ENCODE measurements at regions not wholly inside any gene's neighbourhood (a gene's known extent, or its start where the extent isn't known, plus 50 kb on each side); places are given as distances from the start of the nearest gene placed in this dataset.

- TF ChIP-seq IRF2 (CRISPR knock-in tag; IDR thresholded peaks at IDR 0.05; ENCODE audit: borderline replicate concordance, low read depth) (no peak), ATF1 (CRISPR knock-in tag; IDR thresholded peaks at IDR 0.05) (no peak), RELA (CRISPR knock-in tag; IDR thresholded peaks at IDR 0.05; ENCODE audit: borderline replicate concordance) (no peak), ZNF317 (CRISPR knock-in tag; IDR thresholded peaks at IDR 0.05; ENCODE audit: borderline replicate concordance, low read depth) (no peak), FOXP1 (CRISPR knock-in tag; IDR thresholded peaks at IDR 0.05; ENCODE audit: borderline replicate concordance) (no peak), ETV6 (CRISPR knock-in tag; IDR thresholded peaks at IDR 0.05) (no peak)
These were observed 683.1 kb upstream of the RAB6C start (continued) for GRCh38 chr2:129296396-129296795.

- ChIA-PET POLR2A (no interaction called here), CTCF (interaction anchor here (0.7 to 1.4 kb wide), 4 partner anchors 103 to 560 kb away, joined by 3 to 8 read pairs (median 4); no protein-coding TSS in a partner anchor)
- ATAC-seq (no peak), DNase-seq (ENCODE audit: low spot score) (no peak)
- Mint-ChIP-seq H3K27me3 (ENCODE audit: low read depth) (no peaks in the 10 kb centered on the region; the same call in 1 of the 2 replicates), H3K4me3 (no peak overlapping the region), H3K9me3 (peaks cover 24% of the 10 kb centered on the region), H3K4me1 (no peaks in the 10 kb centered on the region), H3K36me3 (peaks cover 4% of the 10 kb centered on the region; the same call in 1 of the 2 replicates), H3K27ac (no peak overlapping the region)
- TF ChIP-seq ERG (CRISPR knock-in tag; IDR thresholded peaks at IDR 0.05) (no peak), NFATC4 (CRISPR knock-in tag; IDR thresholded peaks at IDR 0.05) (no peak), AFF4 (CRISPR knock-in tag; IDR thresholded peaks at IDR 0.05; ENCODE audit: borderline replicate concordance) (no peak), ATF1 (CRISPR knock-in tag; IDR thresholded peaks at IDR 0.05) (no peak), IRF2 (CRISPR knock-in tag; IDR thresholded peaks at IDR 0.05; ENCODE audit: borderline replicate concordance, low read depth) (no peak), ZNF671 (CRISPR knock-in tag; IDR thresholded peaks at IDR 0.05) (no peak), FOXJ3 (CRISPR knock-in tag; IDR thresholded peaks at IDR 0.05; ENCODE audit: borderline replicate concordance) (no peak), ESRRA (CRISPR knock-in tag; IDR thresholded peaks at IDR 0.05; ENCODE audit: borderline replicate concordance) (no peak), MLX (CRISPR knock-in tag; IDR thresholded peaks at IDR 0.05) (no peak), HMGXB4 (CRISPR knock-in tag; IDR thresholded peaks at IDR 0.05) (no peak), KAT7 (CRISPR knock-in tag; IDR thresholded peaks at IDR 0.05; ENCODE audit: borderline replicate concordance) (no peak), TCF7 (CRISPR knock-in tag; IDR thresholded peaks at IDR 0.05; ENCODE audit: low read depth) (no peak), ZBTB43 (CRISPR knock-in tag; IDR thresholded peaks at IDR 0.05) (no peak), OVOL2 (CRISPR knock-in tag; IDR thresholded peaks at IDR 0.05; ENCODE audit: borderline replicate concordance) (no peak), PRDM15 (CRISPR knock-in tag; IDR thresholded peaks at IDR 0.05) (no peak)
These were observed 682.7 kb upstream of the RAB6C start for GRCh38 chr2:129296806-129297205.
